Activated CD4-positive, alpha-beta T cell treated with anti-CD3 and anti-CD28 coated beads, Interleukin-2, Interleukin-4, amounts not matched to agents 100 ng/mL and 50 ng/mL, durations not matched to agents 16 hours and 8 hours (primary cell): ENCODE measurements at regions not wholly inside any gene's neighbourhood (a gene's known extent, or its start where the extent isn't known, plus 50 kb on each side); places are given as distances from the start of the nearest gene placed in this dataset.
"Not testable (repeated sequence)": the region's sequence is repeated elsewhere in the genome, so short reads cannot be mapped to it uniquely, and the experiment has no call there.

ENCODE experiments used
- DNase-seq: peaks from one replicate; pipeline ENCODE4 v3.0.0-alpha.2; 2020; ENCODE audit warnings: low spot score

- no peak for DNase-seq
Observed at GRCh38 chr15:53126144-53126543, 336.0 kb upstream of the ONECUT1 start.

GRCh38 chr15:53122818-53123217 lies 332.7 kb upstream of the ONECUT1 start:
- no peak for DNase-seq

GRCh38 chr15:53116915-53117314 lies 326.8 kb upstream of the ONECUT1 start:
- not testable (repeated sequence) for DNase-seq

GRCh38 chr15:53116169-53116568 lies 326.0 kb upstream of the ONECUT1 start:
- no peak for DNase-seq

DNA sequence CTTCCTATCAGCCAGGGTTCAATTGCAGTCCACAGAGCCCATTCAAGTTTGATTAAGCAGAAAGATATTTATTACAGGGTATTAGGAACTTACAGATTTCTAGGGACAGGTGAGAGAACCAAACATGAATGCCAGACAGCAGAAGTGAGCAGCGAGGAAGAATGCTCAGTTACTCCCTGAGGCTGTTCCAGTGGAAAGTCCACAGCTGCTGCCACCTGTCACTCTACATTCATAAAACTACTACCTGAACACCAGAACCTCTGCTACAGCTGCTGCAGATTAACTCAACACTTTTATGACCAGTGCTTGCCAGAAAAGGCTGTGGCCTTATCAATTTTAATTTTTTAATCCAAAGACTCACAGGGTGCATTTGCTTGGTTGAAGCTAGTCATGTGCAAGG lies 325.4 kb upstream of the ONECUT1 start:
- DNase-seq: no peak

- DNase-seq: no peak
Observed at GRCh38 chr15:53114960-53115359, 324.8 kb upstream of the ONECUT1 start.

- no peak for DNase-seq
Observed at GRCh38 chr15:53110999-53111398, 320.9 kb upstream of the ONECUT1 start.

GRCh38 chr15:53108319-53108718 lies 318.2 kb upstream of the ONECUT1 start:
- DNase-seq: no peak

DNA sequence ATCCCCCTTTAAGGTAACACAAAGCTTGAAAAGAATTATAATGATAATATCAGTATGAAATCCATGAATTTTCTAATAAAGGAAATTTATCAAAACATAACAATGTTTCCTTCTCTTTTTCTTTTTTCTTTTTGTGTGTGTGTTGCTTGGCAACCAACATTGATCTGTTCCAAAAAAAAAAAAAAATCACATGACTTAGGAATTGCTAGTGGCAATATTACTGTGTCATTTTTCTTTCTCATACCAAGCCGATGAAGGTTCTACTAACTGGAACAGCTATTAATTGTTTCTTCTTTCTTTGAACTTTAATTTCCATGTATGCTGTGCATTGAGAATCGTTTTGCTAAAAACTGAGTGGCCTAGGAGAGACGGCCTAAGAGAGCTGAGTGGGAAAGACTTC lies 317.7 kb upstream of the ONECUT1 start:
- no peak for DNase-seq

DNA sequence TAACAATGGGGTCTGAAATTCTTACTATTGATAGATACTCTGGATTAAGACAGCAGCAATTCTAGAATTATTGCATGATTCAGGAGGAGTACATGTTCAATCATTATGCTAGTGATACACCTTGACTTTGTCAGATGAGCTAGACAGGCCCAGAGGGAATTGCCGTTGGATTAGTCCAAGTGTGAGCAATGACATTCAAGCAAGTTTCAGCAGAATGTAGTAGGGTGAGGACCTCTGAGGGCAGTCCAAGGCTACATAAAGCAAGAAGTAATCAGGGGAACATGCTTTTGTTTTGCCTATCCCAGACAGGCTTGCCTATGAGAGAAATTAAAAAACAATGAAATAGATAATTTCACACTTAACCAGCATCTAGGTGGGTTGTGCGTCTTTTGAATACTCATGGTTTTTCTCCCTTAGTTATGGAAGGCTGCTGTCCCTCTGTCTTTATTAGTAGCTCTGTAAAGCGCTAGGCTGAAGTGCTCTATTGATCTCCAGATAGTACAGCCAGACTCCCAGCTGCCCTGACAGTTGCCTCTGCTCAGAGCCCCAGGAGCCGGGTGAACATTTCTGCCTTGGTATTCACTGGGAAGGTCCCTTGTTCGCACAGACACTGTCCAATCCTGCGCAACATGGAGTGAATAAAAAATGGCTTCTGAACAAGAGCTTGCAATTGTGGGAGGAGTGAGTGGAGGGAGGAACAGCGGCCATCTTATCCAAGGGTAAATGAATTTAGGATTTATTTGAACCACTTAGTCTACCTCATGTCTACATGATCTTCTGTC lies 316.6 kb upstream of the ONECUT1 start:
- no peak for DNase-seq

DNA sequence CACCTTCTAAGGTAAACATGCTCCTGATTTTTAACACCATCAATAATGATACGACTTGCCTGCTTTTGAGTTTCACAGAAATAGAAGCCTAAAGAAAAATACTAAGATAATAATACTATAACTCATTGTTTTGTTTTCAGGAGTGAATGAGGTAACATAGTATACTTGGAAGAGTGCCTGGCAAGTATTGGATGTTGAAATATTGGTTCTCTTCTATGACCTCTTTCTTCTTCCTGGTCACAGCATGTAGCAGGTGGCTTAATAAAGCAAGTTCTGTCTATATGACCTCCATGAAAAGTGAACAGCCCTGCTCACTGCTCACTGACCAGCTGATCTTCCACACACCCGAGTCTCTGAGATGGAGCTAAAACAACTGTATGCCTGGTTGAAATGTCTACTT lies 312.3 kb upstream of the ONECUT1 start:
- no peak for DNase-seq

DNA sequence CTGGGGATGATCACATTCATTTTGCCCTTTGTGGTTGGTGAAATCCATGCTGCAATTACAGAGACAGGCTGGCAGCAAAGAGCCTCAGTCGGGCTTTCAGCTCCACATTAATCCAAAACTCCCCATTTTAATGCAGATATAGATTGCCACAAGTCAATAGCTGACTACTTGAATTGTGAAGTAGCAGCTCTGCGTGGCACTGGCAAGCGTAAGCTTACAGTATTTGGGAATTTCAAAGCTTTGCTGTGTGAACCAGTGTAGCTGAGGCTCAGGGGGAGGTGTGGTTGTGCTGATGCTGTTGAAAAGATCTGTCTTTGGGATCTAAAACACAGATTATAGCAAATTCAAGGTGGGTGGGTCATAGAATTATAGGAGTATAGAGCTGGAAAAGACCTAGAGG lies 290.3 kb upstream of the ONECUT1 start:
- no peak for DNase-seq

- DNase-seq: no peak
Observed at GRCh38 chr15:53074221-53074620, 284.1 kb upstream of the ONECUT1 start.

- peak; percentile 1 for DNase-seq
Observed at GRCh38 chr15:53072077-53072476, 281.9 kb upstream of the ONECUT1 start.

DNA sequence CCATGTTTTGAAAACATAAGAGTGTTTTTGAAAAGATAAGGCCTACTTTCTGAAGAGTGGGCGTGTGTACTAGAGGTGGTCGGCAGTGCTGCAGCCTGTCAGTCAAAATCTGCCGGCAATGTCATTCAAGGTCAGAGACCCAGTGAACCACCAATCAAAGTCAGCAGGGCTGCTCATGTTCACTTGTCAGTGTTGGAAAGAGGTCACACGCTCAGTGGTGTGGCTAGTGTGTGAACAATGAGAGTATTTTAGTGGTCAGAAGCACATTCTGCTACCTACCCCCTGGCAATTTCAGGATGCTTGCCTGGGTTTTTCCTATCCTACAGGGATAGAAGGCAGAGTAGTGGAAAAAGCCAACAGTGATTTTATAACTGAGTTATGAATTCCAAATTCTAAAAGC lies 278.5 kb upstream of the ONECUT1 start:
- no peak for DNase-seq

GRCh38 chr15:53059273-53060043 lies 269.3 kb upstream of the ONECUT1 start:
- DNase-seq: no peak

- no peak for DNase-seq
Observed at GRCh38 chr15:53046153-53046790, 256.1 kb upstream of the ONECUT1 start.

DNA sequence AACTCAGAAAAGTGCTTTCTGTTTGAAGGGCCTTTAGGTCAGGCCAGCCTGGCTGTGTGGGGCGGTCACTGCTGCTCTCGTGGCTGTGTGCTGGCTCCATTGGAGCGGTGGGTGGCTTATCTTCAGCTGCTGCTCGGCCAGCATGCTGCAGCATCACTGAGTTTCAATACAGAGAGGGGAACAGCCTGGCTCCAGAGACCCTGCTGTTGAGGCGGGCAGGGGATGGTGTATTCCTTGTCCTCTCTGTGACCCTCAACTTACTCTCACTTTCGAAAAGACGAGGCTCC lies 248.5 kb upstream of the ONECUT1 start:
- DNase-seq: no peak

DNA sequence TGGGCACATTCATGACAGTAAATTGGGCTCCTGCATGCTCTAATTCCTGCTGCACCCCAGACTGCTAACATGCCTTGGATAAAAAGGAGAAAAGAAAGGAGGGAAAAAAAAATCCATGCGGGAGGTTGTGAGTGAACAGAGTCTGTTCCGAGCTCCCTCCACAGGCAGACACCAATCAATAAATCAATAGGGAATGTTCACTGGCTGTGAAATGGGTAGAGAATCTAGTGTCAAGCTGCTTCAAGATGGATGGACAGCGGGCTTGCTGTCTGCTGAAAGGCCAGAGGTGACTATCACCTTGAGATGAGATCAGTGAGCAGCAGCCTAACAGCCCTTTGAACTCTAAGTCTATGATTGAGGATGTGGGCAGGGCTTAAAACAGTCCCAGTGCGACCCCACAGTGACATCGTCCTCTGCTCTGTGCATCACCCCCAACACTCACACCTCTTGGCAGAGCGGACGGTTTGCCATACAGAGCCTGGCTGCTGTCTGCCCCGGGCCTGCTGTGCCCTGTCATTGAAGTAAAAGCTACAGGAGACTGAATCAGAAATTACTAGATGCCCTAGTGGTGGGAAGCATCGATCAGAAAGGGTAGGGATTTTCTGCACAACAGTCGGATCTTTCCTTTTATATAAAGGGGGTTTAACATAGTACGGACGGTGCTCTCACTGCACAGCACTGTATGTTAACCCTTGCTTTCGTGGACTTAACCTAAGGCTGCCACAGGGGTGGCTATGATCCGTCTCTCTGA lies 247.9 kb upstream of the ONECUT1 start:
- DNase-seq: no peak

DNA sequence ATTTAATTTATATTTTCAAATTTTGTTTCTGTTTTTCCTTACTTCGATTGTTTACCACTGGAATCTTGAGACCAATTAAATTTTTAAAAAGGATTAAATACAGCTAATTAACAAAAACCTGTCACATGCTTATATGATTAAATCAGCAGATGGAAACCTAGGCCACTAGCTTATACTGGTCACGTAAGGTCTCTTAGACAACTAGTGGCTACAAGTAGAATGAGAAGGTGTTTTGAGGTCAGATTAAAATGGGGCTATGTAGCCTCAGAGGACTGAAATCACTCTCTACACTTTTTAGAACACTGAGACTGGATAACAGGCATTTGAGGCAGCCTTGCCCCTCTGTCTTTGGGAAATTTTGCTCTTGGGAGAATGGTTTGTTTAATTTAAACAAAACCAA lies 246.5 kb upstream of the ONECUT1 start:
- no peak for DNase-seq

DNA sequence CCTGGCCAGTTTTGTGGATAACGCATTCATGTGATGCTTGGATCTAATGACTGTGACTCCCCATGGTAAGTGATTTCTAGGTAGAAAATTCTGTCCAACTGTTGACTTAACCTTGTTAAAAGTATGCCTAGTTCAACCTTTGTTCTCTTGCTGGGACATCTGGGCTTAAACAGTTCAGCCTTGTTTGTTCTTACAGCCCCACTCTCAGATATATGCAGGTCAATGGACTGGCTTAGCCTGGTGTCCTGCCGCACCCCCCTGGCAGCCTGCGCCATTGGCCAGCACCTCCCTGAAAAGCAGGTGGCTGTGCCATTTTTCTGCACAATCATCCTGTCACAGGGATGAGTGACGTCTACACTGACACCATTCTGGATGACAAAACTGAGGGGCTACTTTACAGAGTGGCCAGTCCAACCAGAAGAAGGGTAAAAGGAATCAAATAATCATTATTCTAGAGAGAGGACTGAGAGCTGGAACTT lies 244.7 kb upstream of the ONECUT1 start:
- no peak for DNase-seq

DNA sequence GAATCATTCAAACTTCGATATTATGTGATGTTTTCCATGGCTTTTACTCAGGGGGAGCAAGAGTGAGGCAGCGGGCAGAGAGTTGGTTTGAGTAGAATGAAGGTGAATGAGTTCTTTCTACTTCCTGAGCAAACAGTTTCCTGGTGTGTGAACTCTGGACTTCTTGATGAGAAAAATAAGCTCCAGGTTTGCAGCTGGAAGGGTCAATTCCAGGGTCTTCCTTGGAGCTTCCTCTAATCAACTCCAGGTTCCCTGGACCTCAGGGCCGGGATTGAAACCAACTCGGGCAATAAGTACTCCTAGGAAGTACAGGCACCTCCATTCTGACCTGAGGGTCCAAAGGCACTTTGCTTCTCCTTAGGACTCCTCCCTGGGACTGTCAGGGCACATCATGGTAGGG lies 243.6 kb upstream of the ONECUT1 start:
- no peak for DNase-seq
